NCI-H82 (cell line): ENCODE measurements at regions not wholly inside any gene's neighbourhood (a gene's known extent, or its start where the extent isn't known, plus 50 kb on each side); places are given as distances from the start of the nearest gene placed in this dataset.
"Not testable (repeated sequence)": the region's sequence is repeated elsewhere in the genome, so short reads cannot be mapped to it uniquely, and the experiment has no call there.

Experiments
- DNase-seq: peaks from one replicate; lab custom pipeline; 2025; lab: John Stamatoyannopoulos, UW

GRCh38 chr3:147237991-147238390, 168.4 kb downstream of the ZIC4 start:
- DNase-seq: no peak

- DNase-seq: not testable (repeated sequence)
Measured at GRCh38 chr3:147231980-147232379, 174.4 kb downstream of the ZIC4 start.

- no peak for DNase-seq
Measured at GRCh38 chr3:147231111-147231510, 175.2 kb downstream of the ZIC4 start.

DNA sequence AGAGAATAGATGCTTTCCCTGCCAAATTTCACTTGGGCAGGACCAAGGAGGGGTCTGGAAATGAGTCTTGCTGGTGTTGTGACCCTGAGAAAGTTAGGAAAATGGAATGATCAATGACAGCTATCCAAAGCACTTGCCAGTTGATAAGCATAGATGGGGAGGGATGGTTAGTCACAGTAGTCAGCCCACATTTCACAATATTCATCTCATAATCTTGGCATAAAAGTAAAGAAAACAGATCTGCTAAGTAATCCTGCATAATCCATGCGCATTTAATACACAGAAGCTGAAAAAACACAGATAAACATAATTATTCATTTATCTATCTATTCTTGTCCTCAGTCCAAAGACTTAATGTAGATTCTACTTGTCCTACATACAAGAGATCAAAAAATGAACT, 184.1 kb downstream of the ZIC4 start:
- DNase-seq: no peak

- DNase-seq: no peak
Measured at GRCh38 chr3:147218965-147219364, 187.4 kb downstream of the ZIC4 start.

DNA sequence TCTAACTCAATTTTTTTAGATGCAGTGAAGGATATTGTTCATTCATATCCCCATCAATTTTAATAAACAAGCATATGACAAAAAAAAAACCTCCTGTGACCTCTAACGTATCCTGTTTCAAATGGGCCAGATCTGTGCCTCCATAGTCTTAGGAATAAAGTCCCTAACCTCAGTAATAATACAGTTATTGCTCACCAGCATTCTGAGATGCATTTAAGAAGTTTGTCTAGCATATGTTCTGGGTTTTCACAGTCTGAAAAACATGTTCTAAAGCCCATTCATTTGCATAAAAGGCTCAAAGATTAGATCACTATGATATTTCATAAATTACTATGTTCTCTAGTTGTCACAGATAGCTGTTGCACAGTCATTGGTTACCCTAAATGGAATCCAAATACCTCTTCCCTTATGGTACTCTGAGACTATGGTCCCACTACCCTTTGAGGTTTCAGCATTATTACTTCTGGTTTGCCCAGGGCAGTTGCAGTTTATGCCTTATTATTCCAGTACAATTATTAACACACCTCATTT, 190.1 kb downstream of the ZIC4 start:
- no peak for DNase-seq

- DNase-seq: no peak
Measured at GRCh38 chr3:147215660-147216059, 190.7 kb downstream of the ZIC4 start.

- DNase-seq: no peak
Measured at GRCh38 chr3:147213633-147214032, 192.7 kb downstream of the ZIC4 start.

DNA sequence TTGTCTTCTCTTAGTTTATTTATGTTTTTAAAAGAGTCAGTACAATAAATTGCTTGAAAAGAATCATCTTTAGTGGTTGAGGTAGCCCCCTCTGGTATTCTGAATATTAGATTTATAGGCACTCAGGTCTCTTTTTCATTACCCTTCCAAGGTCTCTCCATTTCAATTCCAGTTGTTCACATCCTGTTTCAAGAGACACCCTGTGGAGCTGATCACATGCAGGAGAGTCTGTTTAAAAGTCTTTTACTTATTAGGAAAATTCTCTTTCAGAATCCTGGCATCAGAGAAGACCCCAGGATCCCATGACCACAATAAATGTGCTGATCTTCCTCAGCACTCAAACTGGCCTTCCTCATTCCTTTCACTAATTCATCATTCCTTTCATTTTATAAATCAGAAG, 195.7 kb downstream of the ZIC4 start:
- DNase-seq: no peak

- no peak for DNase-seq
Measured at GRCh38 chr3:147201086-147201485, 205.3 kb downstream of the ZIC4 start.

DNA sequence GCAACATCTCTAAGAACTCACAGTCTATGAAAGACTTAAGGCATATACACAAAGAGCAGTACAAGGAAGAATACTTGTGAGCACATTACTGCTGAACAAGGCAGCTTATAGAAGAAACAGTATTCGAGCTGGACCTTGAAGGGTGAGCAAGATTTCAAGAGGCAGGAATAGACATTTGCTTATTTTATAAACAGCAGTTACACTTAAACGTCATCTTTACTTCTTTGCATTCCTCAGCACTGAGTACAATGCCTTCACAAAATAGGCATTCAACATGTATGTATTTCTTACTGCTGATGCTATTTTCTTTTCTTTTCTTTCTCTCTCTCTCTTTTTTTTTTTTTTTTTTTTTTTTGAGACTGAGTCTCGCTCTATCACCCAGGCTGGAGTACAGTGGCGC, 205.8 kb downstream of the ZIC4 start:
- no peak for DNase-seq

- DNase-seq: no peak
Measured at GRCh38 chr3:147197739-147198138, 208.6 kb downstream of the ZIC4 start.

DNA sequence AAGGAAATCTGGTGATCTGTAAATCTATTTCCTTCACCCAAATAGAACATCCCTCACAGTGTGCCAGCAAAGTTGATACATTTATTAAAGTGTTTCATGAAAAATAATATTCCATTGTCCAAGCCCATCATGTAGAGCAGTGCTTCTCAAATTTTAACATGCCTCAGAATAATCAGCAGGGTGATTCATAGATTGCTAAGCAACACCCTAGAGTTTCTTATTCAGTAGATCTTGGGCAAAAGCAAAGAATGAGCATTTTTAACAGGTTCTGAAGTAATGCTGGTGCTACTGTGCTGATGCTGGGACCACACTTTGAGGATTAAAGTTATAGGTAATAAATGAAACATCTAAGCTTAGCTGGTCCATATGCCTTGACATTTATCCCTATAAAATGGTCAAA, 210.5 kb downstream of the ZIC4 start:
- DNase-seq: no peak

DNA sequence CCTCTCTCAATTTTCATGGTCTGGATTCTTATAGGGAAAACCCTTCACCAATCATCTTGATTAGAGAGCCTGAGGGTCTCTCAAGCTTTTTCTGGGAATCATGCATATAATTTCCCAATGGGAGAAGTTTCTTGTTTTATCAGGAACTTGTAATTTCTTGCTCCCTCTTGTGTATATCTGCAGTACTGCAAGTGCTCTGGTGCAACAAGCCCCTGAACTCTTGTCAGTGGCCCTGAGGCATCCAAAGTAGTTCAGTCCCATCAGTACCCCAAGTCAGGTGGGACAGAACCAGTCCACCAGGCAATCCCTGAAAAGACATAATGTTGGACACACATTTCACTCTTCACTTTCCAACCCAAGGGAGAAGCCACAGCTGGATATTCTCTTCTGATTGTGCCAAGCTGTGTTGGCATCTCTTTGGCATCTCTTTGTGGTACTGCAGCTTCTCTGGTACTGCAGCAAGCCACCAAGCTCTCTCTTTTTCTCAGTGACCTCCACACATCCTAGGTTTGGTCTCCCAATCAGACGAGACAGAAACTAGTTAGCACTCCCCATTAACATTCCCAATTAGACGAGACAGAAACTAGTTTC, 214.5 kb downstream of the ZIC4 start:
- peak; percentile 81 for DNase-seq

DNA sequence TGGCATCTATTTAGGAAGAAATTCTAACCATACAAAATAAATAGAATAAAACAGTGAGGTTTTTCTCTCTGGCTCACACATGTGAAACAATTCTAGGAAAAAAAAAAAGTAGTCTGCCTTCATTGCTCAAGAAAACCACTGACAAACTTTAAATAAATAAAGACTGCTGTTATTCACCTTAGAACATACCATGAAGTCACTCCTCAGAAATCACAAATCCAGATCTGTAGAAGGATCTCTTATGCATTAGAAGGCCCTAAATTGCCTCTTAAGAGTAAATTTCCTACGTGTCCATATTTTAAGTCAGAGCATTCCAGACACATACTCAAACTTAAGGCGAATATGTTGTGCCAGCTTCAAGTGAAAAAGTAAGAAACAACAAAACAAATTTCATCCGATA, 217.3 kb downstream of the ZIC4 start:
- no peak for DNase-seq

- DNase-seq: no peak
Measured at GRCh38 chr3:147187687-147188086, 218.7 kb downstream of the ZIC4 start.

GRCh38 chr3:147185781-147186180, 220.6 kb downstream of the ZIC4 start:
- no peak for DNase-seq

- DNase-seq: no peak
Measured at GRCh38 chr3:147184794-147185193, 221.5 kb downstream of the ZIC4 start.

GRCh38 chr3:147173257-147173656, 233.1 kb downstream of the ZIC4 start:
- no peak for DNase-seq

GRCh38 chr3:147162743-147163142, 243.6 kb downstream of the ZIC4 start:
- no peak for DNase-seq

- DNase-seq: no peak
Measured at GRCh38 chr3:147161833-147162232, 244.5 kb downstream of the ZIC4 start.

- DNase-seq: no peak
Measured at GRCh38 chr3:147160984-147161383, 245.4 kb downstream of the ZIC4 start.

DNA sequence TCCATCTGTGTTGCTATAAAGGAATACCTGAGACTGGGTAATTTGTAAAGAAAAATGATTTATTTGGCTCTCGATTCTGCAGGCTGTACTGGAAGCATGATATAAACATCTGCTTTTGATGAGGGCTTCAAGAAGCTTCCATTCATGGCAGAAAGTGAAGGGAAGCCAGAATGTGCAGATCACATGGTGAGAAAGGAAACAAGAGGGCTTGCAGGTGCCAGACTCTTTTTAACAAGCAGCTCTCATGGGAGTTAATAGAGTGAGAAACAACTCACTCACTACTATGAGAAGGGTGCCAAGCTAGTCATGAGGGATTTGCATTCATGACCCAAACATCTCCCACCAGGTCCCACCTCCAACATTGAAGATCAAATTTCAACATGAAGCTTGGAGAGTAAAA, 247.2 kb downstream of the ZIC4 start:
- no peak for DNase-seq

GRCh38 chr3:147157631-147158030, 248.7 kb downstream of the ZIC4 start:
- DNase-seq: no peak
